SHP77 (cell line): ENCODE measurements at regions not wholly inside any gene's neighbourhood (a gene's known extent, or its start where the extent isn't known, plus 50 kb on each side); places are given as distances from the start of the nearest gene placed in this dataset.
A peak's percentile ranks its signal among the peaks of the same experiment; 100 is the strongest.
"Not testable (repeated sequence)": the region's sequence is repeated elsewhere in the genome, so short reads cannot be mapped to it uniquely, and the experiment has no call there.

ENCODE experiments used
- DNase-seq, 2 experiments: peaks; one replicate each; lab custom pipeline; 2025; lab: John Stamatoyannopoulos, UW

DNA sequence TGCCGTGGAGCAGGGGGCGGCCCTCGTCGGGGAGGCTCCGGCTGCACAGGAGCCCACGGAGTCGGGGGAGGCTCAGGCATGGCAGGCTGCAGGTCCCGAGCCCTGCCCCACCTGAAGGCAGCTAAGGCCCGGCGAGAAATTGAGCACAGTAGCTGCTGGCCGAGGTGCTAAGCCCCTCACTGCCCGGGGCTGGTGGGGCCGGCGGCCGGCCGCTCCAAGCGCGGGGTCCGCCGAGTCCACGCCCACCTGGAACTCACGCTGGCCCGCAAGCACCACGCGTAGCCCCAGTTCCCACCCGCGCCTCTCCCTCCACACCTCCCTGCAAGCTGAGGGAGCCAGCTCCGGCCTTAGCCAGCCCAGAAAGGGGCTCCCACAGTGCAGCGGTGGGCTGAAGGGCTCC is 589.4 kb downstream of the PPP4R3C start:
- no peak for DNase-seq

DNA sequence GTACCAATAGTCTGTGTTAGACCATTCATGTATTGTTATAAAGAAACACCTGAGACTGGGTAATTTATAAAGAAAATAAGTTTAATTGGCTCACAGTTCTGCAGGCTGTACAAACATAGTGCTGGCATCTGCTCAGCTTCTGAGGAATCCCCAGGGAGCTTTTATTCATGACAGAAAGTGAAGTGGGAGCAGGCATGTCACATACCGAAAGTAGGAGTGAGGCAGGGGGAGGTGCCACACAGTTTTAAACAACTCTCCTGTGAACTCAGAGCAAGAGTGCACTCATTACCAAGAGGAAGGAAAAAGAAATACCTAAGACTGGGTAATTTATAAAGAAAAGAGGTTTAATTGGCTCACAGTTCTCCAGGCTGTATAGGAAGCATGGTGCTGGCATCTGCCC is 591.2 kb downstream of the PPP4R3C start:
- DNase-seq: no peak

DNA sequence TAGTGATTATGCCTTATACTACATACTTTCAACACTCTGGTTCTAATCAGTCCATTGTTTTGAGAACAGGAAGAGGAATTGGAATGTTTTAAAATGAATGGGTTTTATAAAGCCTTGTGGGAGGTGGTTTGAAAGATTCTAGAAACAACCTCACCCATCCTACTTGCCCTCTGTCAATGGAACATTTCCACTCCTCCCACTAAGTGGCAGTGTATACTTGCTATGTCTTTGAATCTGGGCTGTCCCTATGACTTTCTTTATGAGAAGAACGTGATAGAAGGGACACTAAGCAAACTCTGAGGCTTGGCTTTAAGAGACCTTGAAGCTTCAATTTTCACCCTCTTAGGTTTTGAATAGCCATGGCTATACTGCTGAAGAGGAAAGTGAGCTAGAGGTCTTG is 611.2 kb downstream of the PPP4R3C start:
- no peak for DNase-seq

DNA sequence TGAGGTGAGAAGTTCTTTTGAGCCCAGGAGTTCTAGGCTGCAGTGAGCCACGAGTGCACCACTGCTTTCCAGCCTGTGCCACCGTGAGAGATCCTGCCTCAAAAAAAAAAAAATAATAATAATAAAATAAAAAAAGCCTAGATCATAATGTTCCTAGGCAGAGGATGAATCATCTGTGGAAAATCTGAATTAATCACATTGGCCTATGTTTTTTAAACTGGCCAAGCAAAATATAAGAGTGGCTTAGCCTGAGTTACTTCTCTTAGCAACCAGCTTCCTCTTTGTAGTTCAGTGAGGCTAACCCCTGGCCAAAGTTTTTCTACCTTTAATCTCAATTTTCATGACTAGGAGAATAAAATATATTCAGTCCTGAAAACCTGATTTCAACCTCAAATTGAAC is 614.6 kb downstream of the PPP4R3C start:
- DNase-seq: no peak

DNA sequence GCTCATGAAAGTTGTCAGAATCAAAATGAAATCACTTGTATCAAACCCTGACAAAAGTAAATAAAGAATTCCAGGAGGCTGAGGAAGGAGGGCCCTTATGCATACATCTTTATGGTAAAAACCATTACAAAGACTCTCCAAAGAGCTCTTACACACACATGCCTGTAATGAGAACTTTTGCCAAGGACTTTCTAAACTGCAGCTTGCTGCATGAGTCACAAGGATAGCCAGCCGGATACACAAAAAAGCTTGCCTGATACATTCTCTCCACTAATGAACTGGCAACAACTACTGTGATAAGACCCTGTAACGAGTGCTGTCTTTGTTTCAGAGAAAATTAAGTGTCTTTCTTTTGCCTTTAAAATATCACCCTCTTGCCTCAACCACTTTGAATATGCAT is 618.1 kb downstream of the PPP4R3C start:
- DNase-seq: no peak

DNA sequence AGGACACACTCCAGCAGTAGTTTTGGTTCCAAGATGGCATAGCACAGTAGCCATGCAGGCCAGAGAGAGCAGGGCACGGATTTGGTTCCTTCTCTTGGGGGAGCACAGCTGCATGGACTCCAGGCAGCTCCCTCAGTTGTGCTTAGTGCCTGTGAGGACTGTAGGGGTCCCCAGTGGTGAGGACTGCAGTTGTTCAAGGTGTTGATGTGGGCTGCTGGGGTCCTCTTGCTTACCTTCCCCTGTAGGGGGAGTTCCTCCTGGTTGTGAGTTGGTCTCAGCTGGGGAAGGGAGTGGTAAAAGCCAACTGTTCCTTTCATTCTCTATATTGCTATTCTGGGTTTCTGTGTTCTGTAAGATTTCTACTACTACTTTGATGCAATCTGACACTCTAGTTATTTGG is 606.5 kb downstream of the MAGEB5 start:
- no peak for DNase-seq

DNA sequence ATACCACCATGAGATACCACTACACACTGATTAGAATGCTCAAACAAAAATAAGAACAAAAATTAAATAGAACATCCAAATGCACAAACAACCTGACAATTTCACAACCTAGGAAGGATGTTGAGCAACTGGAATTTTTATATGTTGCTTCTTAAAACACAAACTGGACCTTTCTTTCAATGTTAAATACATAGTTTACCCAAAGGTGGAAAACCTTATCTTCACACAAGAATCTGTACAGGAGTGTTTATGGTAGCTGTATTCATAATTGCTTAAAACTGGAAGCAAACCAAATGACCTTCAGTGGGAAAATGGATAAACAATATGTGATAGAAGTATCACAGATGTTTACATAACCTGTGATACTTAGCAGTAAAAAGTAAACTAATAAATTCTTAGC is 573.8 kb downstream of the MAGEB5 start:
- DNase-seq: no peak

DNA sequence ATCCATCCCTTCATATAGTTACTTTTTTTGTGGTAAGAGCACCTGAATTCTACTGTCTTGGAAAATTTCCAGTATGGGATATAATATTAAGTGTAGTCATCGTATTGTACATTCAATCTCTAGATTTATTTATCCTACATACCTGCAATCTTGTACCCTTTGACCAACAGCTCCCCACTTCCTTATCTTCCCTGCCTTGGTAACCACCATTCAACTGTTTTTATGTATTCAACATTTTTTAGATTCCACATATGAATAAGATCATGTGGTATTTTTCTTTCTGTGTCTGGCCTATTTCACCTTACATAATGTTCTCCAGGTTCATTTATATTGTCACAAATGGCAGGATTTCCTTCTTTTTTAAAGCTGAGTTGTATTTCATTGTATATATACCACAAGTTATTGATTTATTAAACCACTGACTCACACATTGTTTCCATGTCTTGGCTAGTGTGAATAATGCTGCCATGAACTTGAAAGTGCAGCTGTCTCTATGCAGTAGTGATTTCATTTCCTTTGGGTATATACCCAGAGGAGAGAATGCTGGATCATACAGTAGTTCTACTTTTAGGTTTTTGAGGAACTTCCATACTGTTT is 572.5 kb downstream of the MAGEB5 start:
- DNase-seq: no peak

DNA sequence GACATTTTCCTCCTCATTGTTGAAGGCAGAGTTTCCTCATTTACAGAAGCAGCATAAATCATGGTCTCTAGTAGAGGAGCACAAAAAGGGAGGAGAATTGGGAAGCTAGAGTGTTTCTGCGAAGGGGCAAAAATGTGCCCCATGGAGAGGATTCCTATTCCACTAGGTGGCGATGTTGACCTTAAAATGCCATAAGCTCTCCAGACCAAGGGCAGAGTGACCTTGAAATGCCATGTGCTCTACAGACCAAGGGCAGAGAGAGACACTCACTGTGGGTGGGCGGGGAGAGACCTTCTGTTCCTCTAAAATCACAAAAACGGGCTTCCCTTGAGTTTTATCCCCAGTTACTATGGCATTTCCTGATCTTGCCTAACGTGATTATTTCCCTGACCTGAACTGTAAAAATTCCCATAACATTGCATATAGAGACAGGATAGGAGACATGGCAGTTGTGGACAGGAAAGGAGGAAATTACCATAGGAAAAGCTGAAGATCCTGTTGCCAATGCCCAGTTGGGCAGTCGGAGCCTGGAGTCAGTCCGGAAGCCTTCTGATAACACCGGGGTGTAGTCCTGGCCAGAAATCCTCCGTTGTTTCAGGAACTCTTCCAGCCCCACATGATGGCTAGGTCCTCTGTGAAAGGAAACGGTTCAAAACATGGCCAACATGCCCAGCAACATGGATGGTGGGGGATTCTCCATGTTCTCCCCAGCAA is 567.7 kb downstream of the MAGEB5 start:
- peak; percentile 18 to 37 for DNase-seq

DNA sequence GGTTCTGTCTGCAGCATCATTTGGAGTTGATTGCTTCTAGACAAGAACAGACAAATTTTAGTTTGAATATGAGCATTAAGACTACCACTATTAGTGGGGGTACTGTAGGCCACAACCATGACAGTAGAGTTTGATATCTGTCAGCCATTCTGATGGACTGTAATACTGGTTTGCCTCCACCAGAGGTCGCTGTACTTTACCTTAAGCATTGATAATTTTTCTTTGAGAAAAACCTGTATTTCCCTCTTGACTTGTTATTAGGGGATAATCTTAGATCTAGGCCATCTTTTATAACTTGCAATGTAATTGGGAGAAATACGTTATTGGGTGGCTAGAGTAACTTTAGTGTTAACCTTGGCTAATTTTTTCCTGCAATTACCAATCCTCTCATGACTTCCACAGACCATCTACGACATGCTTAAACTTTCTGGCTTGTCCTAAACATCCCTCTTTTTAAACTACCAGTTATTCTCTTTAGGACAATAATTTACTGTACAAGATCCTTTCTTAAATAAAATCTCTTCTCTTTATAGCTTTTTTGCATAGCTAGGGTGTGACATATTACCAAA is 562.4 kb downstream of the MAGEB5 start:
- DNase-seq: no peak

DNA sequence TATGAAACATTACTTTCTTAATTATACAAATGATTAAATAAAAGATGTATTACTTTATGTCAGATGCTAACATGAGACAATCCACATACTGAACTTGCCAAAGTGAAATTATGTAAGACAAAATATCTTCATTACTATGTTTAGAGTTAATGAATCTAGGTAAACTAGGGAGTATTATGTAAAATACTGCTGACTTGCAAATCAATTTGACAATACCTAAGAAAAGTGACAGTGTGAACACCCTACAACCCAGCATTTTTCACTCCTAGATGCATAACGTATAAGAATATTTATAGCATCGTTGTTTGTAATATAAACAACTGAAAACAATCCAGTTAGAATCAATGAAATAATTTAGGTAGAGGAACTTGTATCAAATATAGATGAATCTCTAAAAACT is 546.3 kb downstream of the MAGEB5 start:
- no peak for DNase-seq

DNA sequence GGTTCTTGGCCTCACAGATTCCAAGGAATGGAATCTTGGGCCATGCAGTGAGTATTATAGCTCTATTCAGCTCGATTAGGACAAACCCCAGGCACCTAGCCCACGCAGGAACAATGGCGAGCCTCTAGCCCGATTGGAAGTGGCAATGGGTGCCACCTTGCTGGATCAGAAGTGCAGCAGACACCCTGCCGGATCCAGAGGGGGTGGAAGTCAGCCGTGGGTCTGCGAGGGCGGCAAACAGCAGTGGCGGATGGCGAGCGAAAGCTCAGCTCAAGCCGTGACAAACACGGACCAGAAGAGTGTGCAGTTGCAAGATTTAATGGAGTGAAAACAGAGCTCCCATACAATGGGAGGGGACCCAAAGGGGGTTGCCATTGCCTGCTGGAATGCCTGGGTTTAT is 539.8 kb downstream of the MAGEB5 start:
- DNase-seq: not testable (repeated sequence)

DNA sequence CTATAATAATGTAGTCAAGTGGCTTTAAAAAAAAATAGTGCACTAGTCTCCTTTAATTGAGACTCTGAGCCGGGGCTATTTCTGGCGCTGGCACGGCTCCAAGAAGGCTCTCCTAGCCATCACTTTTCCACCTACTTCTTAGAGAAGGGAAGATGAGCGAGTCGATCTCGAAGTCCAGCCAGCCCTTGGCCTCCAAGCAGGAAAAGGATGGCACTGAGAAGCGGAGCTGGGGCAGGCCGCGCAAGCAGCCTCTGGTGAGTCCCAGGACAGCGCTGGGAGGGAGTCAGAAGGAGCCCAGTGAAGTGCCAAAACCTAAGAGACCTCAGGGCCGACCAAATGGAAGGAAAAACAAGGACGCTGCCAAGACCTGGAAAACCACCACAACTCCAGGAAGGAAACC is 531.9 kb downstream of the MAGEB5 start:
- no peak for DNase-seq

DNA sequence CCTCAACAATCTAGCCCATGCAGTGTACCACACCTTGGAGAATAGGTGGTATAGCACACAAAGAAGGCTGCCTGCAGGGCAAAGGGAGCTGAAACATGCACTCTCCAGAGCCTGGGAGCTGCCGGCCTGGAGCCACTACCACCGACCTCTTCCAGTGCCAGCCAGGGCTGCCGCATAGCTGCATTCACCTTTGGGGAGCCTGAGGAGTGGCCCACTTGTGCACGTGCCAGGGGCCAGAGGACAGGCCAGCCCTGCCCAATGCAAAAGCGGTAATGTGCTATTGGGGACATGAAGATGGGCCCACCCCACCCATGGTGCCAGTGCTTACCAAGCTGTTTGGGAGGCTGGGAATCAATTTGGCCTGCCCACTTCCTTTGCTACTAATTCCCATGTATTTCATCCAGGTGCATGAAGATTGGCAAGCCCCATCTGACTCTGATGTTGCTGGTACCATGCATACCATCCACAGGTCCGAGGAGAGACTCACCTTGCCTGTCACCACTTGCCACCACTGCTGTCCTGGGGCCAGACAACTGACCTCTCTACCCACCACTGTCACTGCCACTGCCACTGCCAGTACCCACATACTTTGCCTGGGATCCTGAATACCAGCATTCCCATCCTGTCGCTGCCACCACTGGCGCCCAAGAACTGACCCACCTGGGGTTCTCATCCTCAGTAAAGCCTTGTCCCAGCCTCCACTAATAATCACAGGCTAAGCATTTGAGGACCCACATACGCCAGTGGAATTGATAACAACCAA is 506.9 kb downstream of the MAGEB5 start:
- no peak for DNase-seq

DNA sequence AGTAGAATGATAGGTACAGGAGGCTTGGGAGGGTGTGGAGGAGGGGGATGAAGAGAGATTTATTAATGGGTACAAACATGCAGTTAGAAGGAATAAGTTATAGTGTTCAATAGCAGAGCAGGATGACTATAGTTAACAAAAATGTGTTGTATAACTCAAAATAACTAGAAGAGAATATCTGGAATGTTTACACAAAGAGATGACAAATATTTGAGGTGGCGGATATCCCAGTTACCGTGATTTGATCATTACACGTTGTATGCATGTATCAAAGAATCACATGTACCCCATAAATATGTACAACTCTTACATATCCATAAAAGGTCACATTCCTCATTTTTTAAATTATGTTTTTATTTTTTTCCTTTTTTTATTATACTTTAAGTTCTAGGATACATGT is 456.6 kb downstream of the MAGEB5 start:
- no peak for DNase-seq

DNA sequence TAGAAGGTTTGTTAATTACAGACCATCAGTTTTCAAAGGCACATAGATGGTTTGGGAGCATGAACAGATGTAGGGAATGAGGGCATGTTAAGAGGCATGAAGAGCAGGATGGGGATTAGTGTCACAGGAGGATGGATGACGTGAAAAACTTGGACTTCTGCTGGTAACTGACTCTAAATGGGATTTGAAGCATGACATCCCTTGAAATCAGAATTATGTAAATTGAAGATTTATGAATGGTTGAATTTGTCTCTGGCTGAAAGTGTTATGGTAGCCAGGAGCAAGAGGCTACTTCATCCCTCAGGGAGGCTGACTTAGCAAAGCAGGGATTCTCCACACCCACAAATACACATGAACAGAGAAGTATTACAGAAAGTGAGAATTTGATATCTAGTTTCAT is 454.6 kb downstream of the MAGEB5 start:
- no peak for DNase-seq

DNA sequence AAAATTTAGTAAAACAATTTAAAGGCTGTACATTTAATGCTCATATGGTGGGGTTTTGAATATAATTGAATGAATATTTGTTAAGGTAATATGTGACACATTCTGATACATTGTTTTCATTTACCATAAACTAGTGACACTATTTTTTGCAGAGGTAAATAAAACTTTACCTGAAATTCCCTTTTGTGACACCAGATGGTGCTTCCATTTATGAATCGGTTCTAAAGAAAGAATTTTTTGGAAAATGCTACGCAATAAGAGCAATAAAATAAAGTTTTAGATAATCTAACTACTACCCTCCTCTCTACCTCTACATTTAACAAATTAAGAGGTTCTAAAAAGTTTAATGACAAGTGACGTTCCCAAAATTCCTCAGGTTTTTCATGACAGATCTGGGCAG is 448.9 kb downstream of the MAGEB5 start:
- DNase-seq: no peak

DNA sequence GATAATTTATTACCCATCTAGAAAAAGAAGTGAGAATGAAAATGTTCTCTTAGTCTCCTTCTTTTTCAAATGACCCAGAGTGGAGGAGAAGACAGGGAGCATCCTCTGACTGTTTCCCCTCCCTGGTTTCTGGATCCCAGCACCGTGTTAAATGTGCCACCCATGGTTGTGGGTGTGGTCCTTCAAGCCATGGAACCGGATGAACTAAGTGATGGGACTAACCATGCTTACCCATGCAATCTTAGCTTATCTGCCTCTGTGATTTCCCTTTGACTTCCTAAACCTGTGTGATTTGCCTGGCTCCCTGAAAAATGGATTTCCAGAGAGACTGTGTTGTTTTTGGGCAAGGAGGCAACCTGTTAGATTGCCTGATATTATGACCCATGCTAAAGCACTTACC is 437.1 kb downstream of the MAGEB5 start:
- no peak for DNase-seq

DNA sequence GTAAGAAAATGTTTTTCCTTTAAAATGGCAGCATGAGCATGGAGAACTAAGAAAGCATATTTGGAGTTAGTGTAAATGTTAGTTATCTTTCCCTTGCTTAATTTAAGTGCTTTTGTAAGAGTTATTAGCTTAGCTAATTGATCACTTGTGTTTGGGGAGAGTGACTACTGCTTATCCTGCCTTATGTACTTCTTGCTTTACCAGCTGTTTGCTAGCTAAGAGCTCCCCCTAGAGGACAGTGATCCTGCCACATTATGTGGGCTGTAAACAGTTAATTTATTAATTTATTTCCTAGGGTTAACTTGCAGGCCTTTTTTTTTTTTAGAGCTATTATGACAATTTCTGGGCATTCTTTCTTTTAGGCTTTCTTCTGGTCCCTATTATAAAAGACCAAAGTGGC is 435.8 kb downstream of the MAGEB5 start:
- DNase-seq: peak in 1 of 2 experiments; percentile 0

DNA sequence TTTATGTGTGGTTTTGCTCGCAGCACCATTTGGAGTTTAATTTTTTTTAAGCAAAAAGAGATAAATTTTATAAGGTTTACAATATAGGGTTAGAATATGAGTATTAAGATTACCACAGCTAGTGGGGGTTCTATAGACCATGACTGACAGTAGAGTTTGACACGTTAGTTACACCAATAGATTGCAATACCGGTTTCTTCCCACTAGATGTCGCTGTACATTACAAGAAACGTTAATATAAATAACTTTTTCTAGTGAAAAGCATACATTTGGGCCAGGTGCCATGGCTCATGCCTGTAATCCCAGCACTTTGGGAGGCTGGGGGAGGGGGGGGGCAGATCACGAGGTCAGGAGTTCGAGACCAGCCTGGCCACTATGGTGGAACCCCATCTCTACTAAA is 433.6 kb downstream of the MAGEB5 start:
- no peak for DNase-seq

DNA sequence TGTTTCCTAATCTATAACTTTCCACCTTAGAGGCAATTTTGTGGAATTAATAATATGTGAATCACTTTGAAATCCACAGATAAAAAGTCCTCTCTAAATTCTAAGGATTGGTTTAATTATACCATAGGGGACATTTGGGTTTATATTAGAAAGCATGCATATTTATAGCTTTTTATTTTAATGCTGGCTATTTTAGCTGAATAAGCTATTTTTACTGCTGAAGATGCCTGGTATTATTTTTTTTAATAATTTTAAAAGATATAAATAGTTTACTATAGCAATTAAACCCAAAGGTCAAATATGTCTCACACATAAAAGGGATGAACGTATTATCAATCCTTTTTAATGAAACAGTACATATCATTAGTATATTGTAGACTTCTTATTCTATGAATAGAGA is 415.4 kb downstream of the MAGEB5 start:
- DNase-seq: no peak

DNA sequence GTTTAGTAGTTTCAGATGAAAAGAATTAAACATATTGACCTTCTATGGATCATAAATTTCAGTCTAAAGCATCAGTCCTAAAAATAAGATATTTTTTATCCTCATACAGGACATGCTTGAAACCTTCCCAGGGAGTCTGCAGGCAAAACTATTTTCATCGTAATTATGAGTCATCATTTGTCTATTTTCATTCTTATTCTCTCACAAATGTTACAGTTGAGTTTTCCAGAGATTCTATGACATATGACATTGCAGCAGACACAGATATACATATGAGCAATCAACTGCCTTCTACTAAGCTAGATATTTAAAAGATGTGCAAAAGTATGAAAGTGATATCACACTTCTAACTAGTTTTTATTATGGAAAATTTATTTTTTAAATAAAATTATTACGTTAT is 398.0 kb downstream of the MAGEB5 start:
- no peak for DNase-seq

DNA sequence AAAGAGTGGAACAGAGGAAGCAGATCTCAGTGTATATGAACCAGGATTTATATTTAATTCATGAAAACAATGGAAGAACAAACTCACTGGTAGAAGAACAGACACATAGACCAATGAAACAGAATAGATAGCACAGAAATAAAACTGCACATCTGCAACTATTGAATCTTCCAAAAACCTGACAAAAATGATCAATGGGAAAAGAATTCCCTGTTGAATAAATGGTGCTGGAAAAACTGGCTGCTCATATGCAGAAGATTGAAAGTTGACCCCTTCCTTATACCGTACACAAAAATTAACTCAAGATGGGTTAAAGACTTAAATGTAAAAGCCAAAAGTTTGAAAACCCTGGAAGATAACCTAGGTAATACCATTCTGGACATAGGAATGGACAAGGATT is 391.0 kb downstream of the MAGEB5 start:
- DNase-seq: no peak
